ENCODE measurements at regions not wholly inside any gene's neighbourhood (a gene's known extent, or its start where the extent isn't known, plus 50 kb on each side); places are given as distances from the start of the nearest gene placed in this dataset.

GRCh38 chr5:6806668-6807067 lies 93.4 kb downstream of the TENT4A start:
- H3K27ac Mint-ChIP-seq, result no peak overlapping the region

GRCh38 chr5:6808462-6808861 lies 95.2 kb downstream of the TENT4A start:
- Mint-ChIP-seq H3K9me3 (peaks cover 3% of the 10 kb centered on the region), H3K27ac (no peak overlapping the region), H3K4me3 (no peak overlapping the region), H3K36me3 (peaks cover 3% of the 10 kb centered on the region), H3K27me3 (no peaks in the 10 kb centered on the region), H3K4me1 (no peaks in the 10 kb centered on the region)
- DNase-seq, result no peak

More at GRCh38 chr5:6806668-6807067, 93.4 kb downstream of the TENT4A start:
- Mint-ChIP-seq H3K4me1 (no peaks in the 10 kb centered on the region), H3K36me3 (peaks cover 3% of the 10 kb centered on the region), H3K9me3 (peaks cover 3% of the 10 kb centered on the region), H3K4me3 (no peak overlapping the region), H3K27me3 (no peaks in the 10 kb centered on the region)
- DNase-seq, result no peak

- Mint-ChIP-seq H3K27me3 (no peaks in the 10 kb centered on the region), H3K36me3 (peaks cover 3% of the 10 kb centered on the region), H3K4me3 (no peak overlapping the region), H3K9me3 (peaks cover 3% of the 10 kb centered on the region), H3K4me1 (no peaks in the 10 kb centered on the region), H3K27ac (no peak overlapping the region)
- no peak for DNase-seq
Observed at GRCh38 chr5:6810641-6811405, 97.6 kb downstream of the TENT4A start.

GRCh38 chr5:6812091-6812490 lies 98.9 kb downstream of the TENT4A start:
- Mint-ChIP-seq H3K9me3 (no peaks in the 10 kb centered on the region), H3K27me3 (no peaks in the 10 kb centered on the region), H3K4me3 (no peak overlapping the region), H3K27ac (no peak overlapping the region), H3K4me1 (no peaks in the 10 kb centered on the region), H3K36me3 (peaks cover 3% of the 10 kb centered on the region)
- no peak for DNase-seq

- Mint-ChIP-seq H3K4me3 (no peak overlapping the region), H3K36me3 (no peaks in the 10 kb centered on the region), H3K9me3 (no peaks in the 10 kb centered on the region), H3K4me1 (no peaks in the 10 kb centered on the region), H3K27me3 (peaks cover 1% of the 10 kb centered on the region), H3K27ac (no peak overlapping the region)
- no peak for DNase-seq
Observed at GRCh38 chr5:6812800-6813731, 99.8 kb downstream of the TENT4A start.

- Mint-ChIP-seq H3K27ac (no peak overlapping the region), H3K27me3 (peaks cover 12% of the 10 kb centered on the region), H3K9me3 (no peaks in the 10 kb centered on the region), H3K36me3 (no peaks in the 10 kb centered on the region), H3K4me1 (no peaks in the 10 kb centered on the region), H3K4me3 (no peak overlapping the region)
- no peak for DNase-seq
Observed at GRCh38 chr5:6814816-6815215, 101.6 kb downstream of the TENT4A start.

GRCh38 chr5:6818594-6819511 lies 105.6 kb downstream of the TENT4A start:
- DNase-seq, result no peak
- Mint-ChIP-seq H3K27me3 (peaks cover 19% of the 10 kb centered on the region), H3K9me3 (peaks cover 8% of the 10 kb centered on the region), H3K27ac (no peak overlapping the region), H3K36me3 (peaks cover 3% of the 10 kb centered on the region), H3K4me3 (no peak overlapping the region), H3K4me1 (no peaks in the 10 kb centered on the region)

- Mint-ChIP-seq H3K27me3 (peaks cover 19% of the 10 kb centered on the region), H3K36me3 (peaks cover 3% of the 10 kb centered on the region), H3K9me3 (peaks cover 8% of the 10 kb centered on the region), H3K4me3 (no peak overlapping the region), H3K4me1 (no peaks in the 10 kb centered on the region), H3K27ac (no peak overlapping the region)
- no peak for DNase-seq
Observed at GRCh38 chr5:6819521-6819920, 106.3 kb downstream of the TENT4A start.

- no peak overlapping the region for H3K27ac Mint-ChIP-seq
- H3K4me3 Mint-ChIP-seq, result no peak overlapping the region
- DNase-seq, result peak; percentile 57
- peaks cover 8% of the 10 kb centered on the region for H3K9me3 Mint-ChIP-seq
- peaks cover 19% of the 10 kb centered on the region for H3K27me3 Mint-ChIP-seq
- H3K4me1 Mint-ChIP-seq, result no peaks in the 10 kb centered on the region
- peaks cover 3% of the 10 kb centered on the region for H3K36me3 Mint-ChIP-seq
Observed at GRCh38 chr5:6820851-6821479, 107.7 kb downstream of the TENT4A start.

GRCh38 chr5:6822068-6822467 lies 108.8 kb downstream of the TENT4A start:
- DNase-seq, result no peak
- H3K4me3 Mint-ChIP-seq, result no peak overlapping the region
- H3K27ac Mint-ChIP-seq, result no peak overlapping the region
- H3K27me3 Mint-ChIP-seq, result peaks cover 19% of the 10 kb centered on the region
- H3K9me3 Mint-ChIP-seq, result peaks cover 8% of the 10 kb centered on the region
- no peaks in the 10 kb centered on the region for H3K4me1 Mint-ChIP-seq
- H3K36me3 Mint-ChIP-seq, result peaks cover 3% of the 10 kb centered on the region

- Mint-ChIP-seq H3K4me3 (no peak overlapping the region), H3K36me3 (peaks cover 3% of the 10 kb centered on the region), H3K4me1 (peaks cover 6% of the 10 kb centered on the region), H3K27ac (no peak overlapping the region), H3K27me3 (peaks cover 19% of the 10 kb centered on the region), H3K9me3 (peaks cover 8% of the 10 kb centered on the region)
- no peak for DNase-seq
Observed at GRCh38 chr5:6822556-6823343, 109.5 kb downstream of the TENT4A start.

GRCh38 chr5:6823996-6824395 lies 110.8 kb downstream of the TENT4A start:
- peaks cover 17% of the 10 kb centered on the region for H3K4me1 Mint-ChIP-seq
- H3K27me3 Mint-ChIP-seq, result peaks cover 12% of the 10 kb centered on the region
- H3K9me3 Mint-ChIP-seq, result peaks cover 9% of the 10 kb centered on the region
- H3K36me3 Mint-ChIP-seq, result peaks cover 3% of the 10 kb centered on the region
- no peak for DNase-seq
- no peak overlapping the region for H3K4me3 Mint-ChIP-seq
- H3K27ac Mint-ChIP-seq, result no peak overlapping the region

- Mint-ChIP-seq H3K27ac (no peak overlapping the region), H3K4me3 (no peak overlapping the region), H3K9me3 (peaks cover 14% of the 10 kb centered on the region), H3K36me3 (peaks cover 3% of the 10 kb centered on the region), H3K27me3 (peaks cover 7% of the 10 kb centered on the region), H3K4me1 (peaks cover 28% of the 10 kb centered on the region)
- DNase-seq, result no peak
Observed at GRCh38 chr5:6825678-6826244, 112.5 kb downstream of the TENT4A start.

Measured in activated naive CD8-positive, alpha-beta T cell treated with anti-CD3 and anti-CD28 coated beads for 36 hours (primary cell).